H1 (cell line): ENCODE measurements at regions not wholly inside any gene's neighbourhood (a gene's known extent, or its start where the extent isn't known, plus 50 kb on each side); places are given as distances from the start of the nearest gene placed in this dataset.

ENCODE experiments used
- CTCF ChIA-PET: fragments of 300-600 bp; sonication (Branson Sonifier 250); formaldehyde crosslinking; loops from one replicate; lab custom pipeline; 2021; ENCODE audit not compliant: partially characterized antibody; lab: Charles Lee
- POLR2A ChIA-PET: fragments of 300-600 bp; sonication (Branson Sonifier 250); formaldehyde crosslinking; loops from one replicate; lab custom pipeline; 2021; ENCODE audit warnings: inconsistent platforms; ENCODE audit not compliant: partially characterized antibody; lab: Charles Lee
- DNase-seq, 2 experiments: peaks; one replicate each; pipeline versions ENCODE4 v3.0.0 to v3.0.0-alpha.2; 2010 to 2022; ENCODE audit warnings: low spot score in 2 of 2, low read depth in 1 of 2, mixed read lengths in 1 of 2
- FAIRE-seq: peaks from 2 replicates; lab custom pipeline; 2011; peaks lifted over from hg19 to GRCh38; lab: Jason Lieb, UNC
- H2AFZ ChIP-seq: 2 replicates; pipeline ENCODE4 v1.8.1; 2012; ENCODE audit warnings: low read length, inconsistent platforms
- H2AK5ac ChIP-seq: 2 replicates; pipeline ENCODE4 v1.6.1; 2013; ENCODE audit warnings: low read depth, low read length
- H2BK120ac ChIP-seq: replicated peaks from 2 replicates; pipeline ENCODE3; 2013; ENCODE audit warnings: low read depth, low read length, inconsistent platforms
- H2BK12ac ChIP-seq: 2 replicates; pipeline ENCODE4 v1.6.1; 2013; ENCODE audit warnings: low read depth, low read length
- H2BK15ac ChIP-seq: 2 replicates; pipeline ENCODE4 v1.6.1; 2013; ENCODE audit warnings: low read length
- H2BK20ac ChIP-seq: 2 replicates; pipeline ENCODE4 v1.6.1; 2013; ENCODE audit warnings: low read length
- H2BK5ac ChIP-seq: 2 replicates; pipeline ENCODE4 v1.6.1; 2013; ENCODE audit warnings: low read depth, low read length
- H3K14ac ChIP-seq: 2 replicates; pipeline ENCODE4 v1.6.1; 2013; ENCODE audit warnings: inconsistent platforms; ENCODE audit not compliant: insufficient read length
- H3K18ac ChIP-seq: 2 replicates; pipeline ENCODE4 v1.6.1; 2013; ENCODE audit warnings: low read length; ENCODE audit errors: extremely low read depth
- H3K23ac ChIP-seq: 2 replicates; pipeline ENCODE4 v1.6.1; 2013; ENCODE audit warnings: inconsistent platforms; ENCODE audit not compliant: insufficient read length
- H3K23me2 ChIP-seq: 2 replicates; pipeline ENCODE4 v1.6.1; 2013; ENCODE audit warnings: low read depth, low read length
- H3K27ac ChIP-seq: 2 replicates; pipeline ENCODE4 v1.6.1; 2011; ENCODE audit warnings: low read depth, low read length, inconsistent platforms
- H3K27me3 ChIP-seq, 4 experiments: replicated peaks in 1 of 4; 1 replicate in 1 of 4; 2 replicates in 3 of 4; pipeline versions ENCODE4 v1.6.1 to v1.8.1; 2011 to 2013; ENCODE audit warnings: low read length in 3 of 4, mild to moderate bottlenecking in 3 of 4, inconsistent platforms in 2 of 4, mixed read lengths in 2 of 4, moderate library complexity in 1 of 4; ENCODE audit not compliant: control insufficient read depth in 3 of 4, insufficient read depth in 3 of 4; ENCODE audit errors: extremely low read depth in 1 of 4
- H3K36me3 ChIP-seq, 4 experiments: 2 replicates each; pipeline versions ENCODE4 v1.6.1 to v1.8.1; 2011 to 2013; ENCODE audit warnings: mild to moderate bottlenecking in 4 of 4, low read length in 3 of 4, moderate library complexity in 2 of 4, control low read depth in 1 of 4, inconsistent platforms in 1 of 4; ENCODE audit not compliant: insufficient read depth in 4 of 4, control insufficient read depth in 2 of 4
- H3K4ac ChIP-seq: replicated peaks from 2 replicates; pipeline ENCODE3; 2013; ENCODE audit warnings: low read length, low read depth, mixed read lengths, inconsistent platforms; ENCODE audit not compliant: insufficient read length
- H3K4me1 ChIP-seq, 4 experiments: replicated peaks in 1 of 4; 1 replicate in 1 of 4; 2 replicates in 3 of 4; pipeline versions ENCODE4 v1.6.1 to v1.8.1; 2011 to 2013; ENCODE audit warnings: low read length in 3 of 4, inconsistent platforms in 2 of 4, mixed read lengths in 1 of 4; ENCODE audit not compliant: insufficient read depth in 4 of 4, control insufficient read depth in 3 of 4
- H3K4me2 ChIP-seq, 2 experiments: 2 replicates each; pipeline versions ENCODE4 v1.6.1 to v1.8.1; 2011 to 2013; ENCODE audit warnings: low read depth in 2 of 2, low read length in 2 of 2, control low read depth in 1 of 2, inconsistent platforms in 1 of 2, mild to moderate bottlenecking in 1 of 2; ENCODE audit not compliant: insufficient read depth in 1 of 2
- H3K4me3 ChIP-seq, 4 experiments: fragments of 200-600, 300-600 bp in 1 of 4; sonication (generic), shearing (Covaris generic), sonication (Bioruptor Twin) in 1 of 4; 2 replicates each; pipeline versions ENCODE4 v1.5.1 to v1.8.1; 2011 to 2016; ENCODE audit warnings: low read length in 4 of 4, low read depth in 3 of 4, control low read depth in 2 of 4, inconsistent platforms in 2 of 4, mild to moderate bottlenecking in 2 of 4, mixed read lengths in 1 of 4, moderate library complexity in 1 of 4; ENCODE audit not compliant: insufficient read depth in 2 of 4; ENCODE audit errors: extremely low read depth in 1 of 4
- H3K56ac ChIP-seq: replicated peaks from 2 replicates; pipeline ENCODE3; 2013; ENCODE audit warnings: low read depth, mild to moderate bottlenecking, mixed read lengths, low read length, inconsistent platforms; ENCODE audit not compliant: insufficient read length
- H3K79me1 ChIP-seq: 2 replicates; pipeline ENCODE4 v1.6.1; 2013; ENCODE audit warnings: low read depth, low read length, control low read depth
- H3K79me2 ChIP-seq, 2 experiments: 2 replicates each; pipeline versions ENCODE4 v1.6.1 to v1.8.1; 2012 to 2013; ENCODE audit warnings: low read length in 2 of 2, mild to moderate bottlenecking in 2 of 2, inconsistent platforms in 1 of 2; ENCODE audit not compliant: insufficient read depth in 2 of 2, control insufficient read depth in 1 of 2
- H3K9ac ChIP-seq, 4 experiments: replicated peaks in 1 of 4; 1 replicate in 1 of 4; 2 replicates in 3 of 4; pipeline versions ENCODE4 v1.6.1 to v1.8.1; 2011 to 2013; ENCODE audit warnings: low read depth in 3 of 4, low read length in 3 of 4, control low read depth in 2 of 4, mild to moderate bottlenecking in 2 of 4, moderate library complexity in 2 of 4, inconsistent platforms in 1 of 4; ENCODE audit errors: extremely low read depth in 1 of 4
- H3K9me3 ChIP-seq, 2 experiments: 2 replicates each; pipeline versions ENCODE4 v1.6.1 to v1.8.1; 2012 to 2013; ENCODE audit warnings: mild to moderate bottlenecking in 2 of 2, moderate library complexity in 2 of 2, control low read depth in 1 of 2, inconsistent platforms in 1 of 2, low read depth in 1 of 2, low read length in 1 of 2, mixed read lengths in 1 of 2; ENCODE audit not compliant: insufficient read depth in 2 of 2
- H4K20me1 ChIP-seq, 2 experiments: replicated peaks in 1 of 2; 2 replicates each; pipeline versions ENCODE3 to v1.8.1; 2011 to 2013; ENCODE audit warnings: inconsistent platforms in 2 of 2, low read length in 2 of 2, mild to moderate bottlenecking in 1 of 2; ENCODE audit not compliant: insufficient read depth in 2 of 2, control insufficient read depth in 1 of 2
- H4K5ac ChIP-seq: 2 replicates; pipeline ENCODE4 v1.6.1; 2013; ENCODE audit warnings: low read length, low read depth, mixed read lengths, inconsistent platforms; ENCODE audit not compliant: insufficient read length
- H4K8ac ChIP-seq: 2 replicates; pipeline ENCODE4 v1.8.0; 2013; ENCODE audit warnings: mild to moderate bottlenecking, moderate library complexity, low read length, inconsistent platforms; ENCODE audit not compliant: insufficient read depth; ENCODE audit errors: extremely low read depth
- H4K91ac ChIP-seq: replicated peaks from 2 replicates; pipeline ENCODE3; 2013; ENCODE audit warnings: low read length, mixed read lengths, inconsistent platforms; ENCODE audit not compliant: insufficient read length
- CHD1 ChIP-seq: IDR thresholded peaks from 2 replicates; pipeline ENCODE4 v1.6.1; 2012; ENCODE audit warnings: low read depth, low read length, improper control_type of control experiment
- CHD2 ChIP-seq: IDR thresholded peaks from 2 replicates; pipeline ENCODE4 v1.6.1; 2012; ENCODE audit warnings: low read length, improper control_type of control experiment
- PHF8 ChIP-seq: fragments of 200-600 bp; sonication (generic); conservative IDR thresholded peaks from 2 replicates; pipeline ENCODE4 v1.7.1; 2012; ENCODE audit warnings: low read depth, mild to moderate bottlenecking, inconsistent platforms, low read length, moderate library complexity
- RBBP5 ChIP-seq: IDR thresholded peaks from 2 replicates; pipeline ENCODE4 v1.7.1; 2012; ENCODE audit warnings: low read depth, mild to moderate bottlenecking, inconsistent platforms, low read length, moderate library complexity, borderline replicate concordance
- YY1 ChIP-seq: IDR thresholded peaks from 2 replicates; pipeline ENCODE4 v1.6.1; 2011; ENCODE audit warnings: low read depth, mild to moderate bottlenecking, low read length
- WGBS, 2 experiments: shearing (Covaris generic) in 1 of 2; methylation state at CpG; one replicate each; pipeline versions ENCODE4 v1.1.6 to v1.1.7; 2013 to 2015; ENCODE audit warnings: low lambda C conversion rate in 2 of 2, mixed read lengths in 2 of 2, inconsistent platforms in 1 of 2, low coverage in 1 of 2, missing lambda C conversion rate in 1 of 2; ENCODE audit not compliant: insufficient replicate concordance in 2 of 2, insufficient coverage in 1 of 2, insufficient read length in 1 of 2; ENCODE audit errors: extremely low coverage in 1 of 2, missing lambda C conversion rate in 1 of 2; 5-methylcytosine and 5-hydroxymethylcytosine counted together
- TF ChIP-seq, protein P1 (sequence below): IDR thresholded peaks from 2 replicates; pipeline ENCODE4 v1.6.1; 2011; ENCODE audit warnings: low read length, improper control_type of control experiment

- H3K23me2 ChIP-seq, result no peaks in the 10 kb centered on the region
- no peaks in the 10 kb centered on the region for H3K4me1 ChIP-seq
- no peak overlapping the region for H3K4me2 ChIP-seq
- TF ChIP-seq PHF8, result no peak
- TF ChIP-seq RBBP5, result no peak
- no peak for TF ChIP-seq YY1
- TF ChIP-seq CHD1, result no peak
- no peak for TF ChIP-seq CHD2
- TF ChIP-seq, protein P1, sequence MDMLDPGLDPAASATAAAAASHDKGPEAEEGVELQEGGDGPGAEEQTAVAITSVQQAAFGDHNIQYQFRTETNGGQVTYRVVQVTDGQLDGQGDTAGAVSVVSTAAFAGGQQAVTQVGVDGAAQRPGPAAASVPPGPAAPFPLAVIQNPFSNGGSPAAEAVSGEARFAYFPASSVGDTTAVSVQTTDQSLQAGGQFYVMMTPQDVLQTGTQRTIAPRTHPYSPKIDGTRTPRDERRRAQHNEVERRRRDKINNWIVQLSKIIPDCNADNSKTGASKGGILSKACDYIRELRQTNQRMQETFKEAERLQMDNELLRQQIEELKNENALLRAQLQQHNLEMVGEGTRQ, result no peak
- H4K20me1 ChIP-seq, result no peaks in the 10 kb centered on the region
- 0 out of 4 replicates have a peak, but pooled peaks cover 0 to under 1% of the 10 kb centered on the region in 2 experiments for H3K9me3 ChIP-seq
- no peak overlapping the region for H3K4ac ChIP-seq
- no peak overlapping the region for H4K5ac ChIP-seq
- no peak overlapping the region for H4K8ac ChIP-seq
- no peak for FAIRE-seq
- no peaks in the 10 kb centered on the region for H3K79me1 ChIP-seq
- H2BK5ac ChIP-seq, result no peak overlapping the region
- no peak overlapping the region for H3K56ac ChIP-seq
- CTCF ChIA-PET, result interaction anchor here (0.7 kb wide), 1 partner anchor 1812 kb away, joined by 3 read pairs; no protein-coding TSS in a partner anchor
- no peaks in the 10 kb centered on the region for H3K27me3 ChIP-seq
- H2BK120ac ChIP-seq, result no peak overlapping the region
- no peak overlapping the region for H3K9ac ChIP-seq
- H3K4me3 ChIP-seq, result no peak overlapping the region
- H3K18ac ChIP-seq, result no peak overlapping the region
- H3K36me3 ChIP-seq, result no peaks in the 10 kb centered on the region
- no peak overlapping the region for H4K91ac ChIP-seq
- DNase-seq, result no peak
- H3K79me2 ChIP-seq, result no peaks in the 10 kb centered on the region
- H2BK12ac ChIP-seq, result no peak overlapping the region
- H3K14ac ChIP-seq, result no peak overlapping the region
- H3K23ac ChIP-seq, result no peak overlapping the region
- no peak overlapping the region for H3K27ac ChIP-seq
- no peak overlapping the region for H2BK15ac ChIP-seq
- WGBS, 2 experiments, result 98% methylated on average over 4 of the region's 4 CpGs; no CpG with 5 or more reads in 1 of the 2 experiments
- H2BK20ac ChIP-seq, result no peak overlapping the region
- no peak overlapping the region for H2AK5ac ChIP-seq
- H2AFZ ChIP-seq, result no peak overlapping the region
- POLR2A ChIA-PET, result no interaction called here
These were observed 806.5 kb downstream of the TLR4 start for GRCh38 chr9:118510711-118511110.
